ENCODE measurements at regions not wholly inside any gene's neighbourhood (a gene's known extent, or its start where the extent isn't known, plus 50 kb on each side); places are given as distances from the start of the nearest gene placed in this dataset.

DNA sequence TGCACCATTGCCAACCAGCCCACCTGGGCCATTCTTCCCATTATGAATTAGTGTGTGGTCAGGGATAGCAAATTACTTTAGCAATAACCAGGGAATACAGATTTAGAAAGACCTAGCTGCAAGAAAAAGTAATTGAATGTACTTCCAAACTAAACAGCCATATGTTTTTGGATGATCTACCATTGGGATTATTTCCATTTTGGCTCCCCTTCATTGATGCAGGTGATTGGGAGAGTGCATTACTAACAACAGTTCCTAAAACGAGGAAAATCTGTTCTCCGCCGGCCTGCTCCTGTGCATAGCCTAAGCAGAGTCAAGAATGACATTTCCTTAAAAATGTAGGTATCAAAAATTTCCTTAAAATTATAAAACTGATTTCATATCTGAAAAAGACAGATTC lies 58.5 kb downstream of the MAIP1 start:
- ChIA-PET CTCF (no interaction called here), POLR2A (no interaction called here)
- H3K27me3 Mint-ChIP-seq (ENCODE audit: insufficient read depth, unreplicated experiment): no peaks in the 10 kb centered on the region
- H3K4me3 Mint-ChIP-seq (ENCODE audit: unreplicated experiment): no peak overlapping the region
- H3K4me1 Mint-ChIP-seq (ENCODE audit: low read depth, unreplicated experiment): no peaks in the 10 kb centered on the region
- no peak overlapping the region for H3K27ac Mint-ChIP-seq (ENCODE audit: unreplicated experiment)
- Histone ChIP-seq H3K36me3 (ENCODE audit: control insufficient read depth, insufficient read depth, low read length) (no peaks in the 10 kb centered on the region), H3K4me3 (ENCODE audit: low read depth, low read length) (no peak overlapping the region), H3K9me3 (no peaks in the 10 kb centered on the region), H3K4me1 (no peaks in the 10 kb centered on the region), H3K27me3 (replicated peaks; ENCODE audit: control insufficient read depth, insufficient read depth, low read length) (no peaks in the 10 kb centered on the region)
- TF ChIP-seq, protein P1, sequence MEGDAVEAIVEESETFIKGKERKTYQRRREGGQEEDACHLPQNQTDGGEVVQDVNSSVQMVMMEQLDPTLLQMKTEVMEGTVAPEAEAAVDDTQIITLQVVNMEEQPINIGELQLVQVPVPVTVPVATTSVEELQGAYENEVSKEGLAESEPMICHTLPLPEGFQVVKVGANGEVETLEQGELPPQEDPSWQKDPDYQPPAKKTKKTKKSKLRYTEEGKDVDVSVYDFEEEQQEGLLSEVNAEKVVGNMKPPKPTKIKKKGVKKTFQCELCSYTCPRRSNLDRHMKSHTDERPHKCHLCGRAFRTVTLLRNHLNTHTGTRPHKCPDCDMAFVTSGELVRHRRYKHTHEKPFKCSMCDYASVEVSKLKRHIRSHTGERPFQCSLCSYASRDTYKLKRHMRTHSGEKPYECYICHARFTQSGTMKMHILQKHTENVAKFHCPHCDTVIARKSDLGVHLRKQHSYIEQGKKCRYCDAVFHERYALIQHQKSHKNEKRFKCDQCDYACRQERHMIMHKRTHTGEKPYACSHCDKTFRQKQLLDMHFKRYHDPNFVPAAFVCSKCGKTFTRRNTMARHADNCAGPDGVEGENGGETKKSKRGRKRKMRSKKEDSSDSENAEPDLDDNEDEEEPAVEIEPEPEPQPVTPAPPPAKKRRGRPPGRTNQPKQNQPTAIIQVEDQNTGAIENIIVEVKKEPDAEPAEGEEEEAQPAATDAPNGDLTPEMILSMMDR (IDR thresholded peaks at IDR 0.05; ENCODE audit: insufficient read depth in 1 of 2, low read depth in 1 of 2, low read length in 1 of 2, severe bottlenecking in 1 of 2, unreplicated experiment in 1 of 2): no peak
- H3K9me3 Mint-ChIP-seq (ENCODE audit: unreplicated experiment): peaks cover 5% of the 10 kb centered on the region
- H3K36me3 Mint-ChIP-seq (ENCODE audit: insufficient read depth, unreplicated experiment): no peaks in the 10 kb centered on the region
- BruUV-seq (replicated peaks): no TSS peak
- no peak for DNase-seq
- intact Hi-C loops (cut with micrococcal nuclease; ENCODE audit: unreplicated experiment): no loop called here

- no TSS peak for BruUV-seq (replicated peaks)
- DNase-seq: no peak
- Histone ChIP-seq H3K27me3 (replicated peaks; ENCODE audit: control insufficient read depth, insufficient read depth, low read length) (no peaks in the 10 kb centered on the region), H3K4me3 (ENCODE audit: low read depth, low read length) (no peak overlapping the region), H3K4me1 (no peaks in the 10 kb centered on the region), H3K9me3 (no peaks in the 10 kb centered on the region; the same call in 1 of the 2 replicates), H3K36me3 (ENCODE audit: control insufficient read depth, insufficient read depth, low read length) (no peaks in the 10 kb centered on the region)
- POLR2A ChIA-PET: no interaction called here
- CTCF ChIA-PET: interaction anchor here (0.5 kb wide), 1 partner anchor 68 kb away, joined by 3 read pairs; no protein-coding TSS in a partner anchor
- TF ChIP-seq, protein P1 (IDR thresholded peaks at IDR 0.05; ENCODE audit: insufficient read depth in 1 of 2, low read depth in 1 of 2, low read length in 1 of 2, severe bottlenecking in 1 of 2, unreplicated experiment in 1 of 2): no peak
- Mint-ChIP-seq H3K27ac (ENCODE audit: unreplicated experiment) (no peak overlapping the region), H3K27me3 (ENCODE audit: insufficient read depth, unreplicated experiment) (no peaks in the 10 kb centered on the region), H3K4me1 (ENCODE audit: low read depth, unreplicated experiment) (no peaks in the 10 kb centered on the region), H3K9me3 (ENCODE audit: unreplicated experiment) (peaks cover 17% of the 10 kb centered on the region), H3K4me3 (ENCODE audit: unreplicated experiment) (no peak overlapping the region), H3K36me3 (ENCODE audit: insufficient read depth, unreplicated experiment) (no peaks in the 10 kb centered on the region)
- intact Hi-C loops (cut with micrococcal nuclease; ENCODE audit: unreplicated experiment): no loop called here
Observed at GRCh38 chr2:200021449-200022114, 66.2 kb downstream of the MAIP1 start.

GRCh38 chr2:200022511-200022910 lies 67.1 kb downstream of the MAIP1 start:
- no peak overlapping the region for H3K4me3 ChIP-seq (ENCODE audit: low read depth, low read length)
- DNase-seq: no peak
- no peaks in the 10 kb centered on the region for H3K36me3 Mint-ChIP-seq (ENCODE audit: insufficient read depth, unreplicated experiment)
- H3K9me3 Mint-ChIP-seq (ENCODE audit: unreplicated experiment): peaks cover 17% of the 10 kb centered on the region
- H3K36me3 ChIP-seq (ENCODE audit: control insufficient read depth, insufficient read depth, low read length): no peaks in the 10 kb centered on the region
- no peak overlapping the region for H3K4me3 Mint-ChIP-seq (ENCODE audit: unreplicated experiment)
- TF ChIP-seq, protein P1 (IDR thresholded peaks at IDR 0.05; ENCODE audit: insufficient read depth in 1 of 2, low read depth in 1 of 2, low read length in 1 of 2, severe bottlenecking in 1 of 2, unreplicated experiment in 1 of 2): no peak
- no peaks in the 10 kb centered on the region for H3K4me1 ChIP-seq
- no TSS peak for BruUV-seq (replicated peaks)
- H3K4me1 Mint-ChIP-seq (ENCODE audit: low read depth, unreplicated experiment): no peaks in the 10 kb centered on the region
- H3K27me3 ChIP-seq (replicated peaks; ENCODE audit: control insufficient read depth, insufficient read depth, low read length): no peaks in the 10 kb centered on the region
- H3K9me3 ChIP-seq: no peaks in the 10 kb centered on the region; the same call in 1 of the 2 replicates
- H3K27ac Mint-ChIP-seq (ENCODE audit: unreplicated experiment): no peak overlapping the region
- intact Hi-C loops (cut with micrococcal nuclease; ENCODE audit: unreplicated experiment): no loop called here
- H3K27me3 Mint-ChIP-seq (ENCODE audit: insufficient read depth, unreplicated experiment): no peaks in the 10 kb centered on the region
- ChIA-PET CTCF (no interaction called here), POLR2A (no interaction called here)

Data from Caco-2 (cell line).